Fibroblast of skin of back (primary cell): ENCODE measurements at regions not wholly inside any gene's neighbourhood (a gene's known extent, or its start where the extent isn't known, plus 50 kb on each side); places are given as distances from the start of the nearest gene placed in this dataset.

ENCODE experiments used
- DNase-seq: peaks from one replicate; pipeline ENCODE4 v3.0.0-alpha.2; 2013

GRCh38 chr7:8937204-8937603, 503.8 kb downstream of the NXPH1 start:
- DNase-seq = no peak

DNA sequence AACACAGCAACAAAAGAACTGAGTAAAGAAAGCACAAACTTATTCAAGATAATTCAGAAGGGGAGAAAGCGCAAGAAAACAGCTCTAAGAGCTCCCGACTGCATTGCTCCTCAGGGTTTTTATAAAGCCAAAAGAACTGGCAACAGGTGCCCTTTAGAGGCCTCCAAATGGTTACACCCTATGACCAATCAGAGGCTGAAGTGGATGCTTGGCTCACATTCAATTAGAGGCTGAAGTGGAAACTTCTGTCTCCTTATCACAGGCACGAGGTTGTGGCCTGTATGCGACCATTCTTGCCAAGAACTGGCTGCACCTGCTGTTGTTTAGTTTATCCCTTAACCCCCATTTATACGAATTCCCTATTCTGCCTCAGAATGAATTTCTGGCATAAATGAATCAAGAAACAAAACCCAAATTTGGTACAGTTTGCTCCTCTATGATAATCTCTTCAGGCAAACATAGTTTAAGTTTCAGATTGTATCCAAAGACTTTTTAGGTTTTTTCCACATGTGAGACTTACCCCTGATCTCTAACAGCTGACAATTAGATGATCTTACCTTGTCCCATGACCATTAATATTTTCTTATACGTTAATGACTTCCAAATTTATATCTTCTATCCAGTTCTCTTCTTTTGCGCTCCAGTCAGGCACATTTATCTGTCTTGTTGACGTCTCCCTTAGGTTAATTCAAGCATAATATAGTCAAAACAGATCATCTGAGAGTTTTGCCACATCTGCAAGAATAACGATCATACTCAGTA, 504.8 kb downstream of the NXPH1 start:
- no peak for DNase-seq

DNA sequence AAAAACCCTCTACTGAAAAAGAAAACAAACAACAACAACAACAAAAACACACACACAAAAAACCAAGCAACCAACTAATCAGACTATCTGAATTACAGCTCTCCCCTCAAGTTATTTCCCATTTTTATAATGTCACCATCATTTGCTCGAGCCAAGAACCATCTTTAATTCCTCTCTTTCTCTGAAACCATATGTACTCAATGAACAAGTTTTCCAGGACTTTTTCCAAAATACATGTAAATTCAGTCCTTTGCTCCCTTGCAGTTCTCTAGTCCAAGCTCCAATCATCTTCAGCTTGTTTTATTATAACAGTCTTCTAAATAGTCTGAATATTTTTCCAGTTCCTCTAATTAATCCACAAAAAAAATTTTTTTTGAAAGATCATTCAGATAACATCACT, 506.0 kb downstream of the NXPH1 start:
- DNase-seq = no peak

GRCh38 chr7:8963722-8964121, 530.3 kb downstream of the NXPH1 start:
- no peak for DNase-seq

DNA sequence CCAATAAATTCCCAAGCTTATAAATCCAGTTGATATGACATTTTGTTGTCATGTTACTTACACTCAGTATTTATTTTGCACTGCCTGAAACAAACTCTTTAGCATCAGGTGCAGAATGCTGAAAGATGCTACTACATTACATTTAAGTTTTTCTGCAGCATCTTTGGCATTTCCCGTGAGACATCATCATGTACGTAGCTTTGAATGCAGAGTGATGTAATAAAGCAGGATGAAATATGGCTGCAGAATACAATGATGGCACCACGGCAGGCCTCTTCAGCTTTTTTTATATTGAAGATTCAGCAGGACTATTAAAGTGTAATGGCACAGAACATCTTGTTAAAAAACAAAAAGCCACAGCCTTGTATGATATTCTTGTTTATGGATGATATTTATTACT, 531.8 kb downstream of the NXPH1 start:
- no peak for DNase-seq

GRCh38 chr7:8973601-8974000, 540.2 kb downstream of the NXPH1 start:
- DNase-seq = no peak

DNA sequence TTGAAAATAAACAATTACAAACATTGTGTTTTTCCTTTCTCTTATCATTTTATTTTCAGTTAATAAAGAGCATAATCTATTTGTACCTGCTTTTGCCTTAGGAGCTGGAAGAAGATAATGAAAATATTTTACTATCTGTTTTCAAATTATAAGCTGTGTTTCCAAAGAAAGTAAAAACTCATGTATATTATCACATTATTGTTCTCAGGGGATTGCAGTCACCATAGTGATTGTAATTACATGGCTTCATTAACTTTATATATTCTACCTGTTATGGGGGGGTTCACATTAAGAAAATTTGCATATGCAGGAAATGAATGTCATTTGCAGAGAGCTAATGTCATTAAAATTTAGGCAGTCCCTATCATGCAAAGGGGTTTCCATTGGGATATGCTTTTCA, 542.3 kb downstream of the NXPH1 start:
- DNase-seq = no peak

- no peak for DNase-seq
Observed at GRCh38 chr7:8982338-8982992, 549.1 kb downstream of the NXPH1 start.

DNA sequence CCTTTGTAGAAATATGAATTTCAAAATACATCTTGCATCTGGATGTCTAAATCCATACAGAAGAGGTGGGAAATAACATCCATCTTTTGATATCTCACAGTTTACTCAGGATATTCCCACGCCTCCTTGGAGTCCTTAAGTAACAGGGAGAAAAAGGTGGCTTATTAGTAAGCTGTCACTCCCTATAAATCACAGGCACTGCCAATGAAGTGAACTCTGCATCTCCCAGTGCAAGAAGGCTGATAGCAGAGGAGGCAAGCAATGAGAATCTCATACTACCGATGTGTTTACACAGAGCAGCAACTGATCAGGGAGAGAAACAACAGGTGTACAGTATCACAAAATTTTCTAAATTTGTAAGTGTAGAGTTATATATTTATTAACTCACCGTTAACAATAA, 551.8 kb downstream of the NXPH1 start:
- DNase-seq = no peak

- DNase-seq = no peak
Observed at GRCh38 chr7:8988267-8988666, 554.9 kb downstream of the NXPH1 start.

GRCh38 chr7:8991159-8991558, 557.8 kb downstream of the NXPH1 start:
- no peak for DNase-seq

- no peak for DNase-seq
Observed at GRCh38 chr7:8998762-8999161, 565.4 kb downstream of the NXPH1 start.

- no peak for DNase-seq
Observed at GRCh38 chr7:9013940-9014339, 580.5 kb downstream of the NXPH1 start.

GRCh38 chr7:9017286-9017685, 583.9 kb downstream of the NXPH1 start:
- DNase-seq = no peak

- no peak for DNase-seq
Observed at GRCh38 chr7:9022456-9022855, 589.0 kb downstream of the NXPH1 start.

GRCh38 chr7:9023675-9024294, 590.4 kb downstream of the NXPH1 start:
- no peak for DNase-seq

- DNase-seq = no peak
Observed at GRCh38 chr7:9026121-9026520, 592.7 kb downstream of the NXPH1 start.

GRCh38 chr7:9028012-9028411, 594.6 kb downstream of the NXPH1 start:
- DNase-seq = no peak

- no peak for DNase-seq
Observed at GRCh38 chr7:9029681-9030530, 596.5 kb downstream of the NXPH1 start.

DNA sequence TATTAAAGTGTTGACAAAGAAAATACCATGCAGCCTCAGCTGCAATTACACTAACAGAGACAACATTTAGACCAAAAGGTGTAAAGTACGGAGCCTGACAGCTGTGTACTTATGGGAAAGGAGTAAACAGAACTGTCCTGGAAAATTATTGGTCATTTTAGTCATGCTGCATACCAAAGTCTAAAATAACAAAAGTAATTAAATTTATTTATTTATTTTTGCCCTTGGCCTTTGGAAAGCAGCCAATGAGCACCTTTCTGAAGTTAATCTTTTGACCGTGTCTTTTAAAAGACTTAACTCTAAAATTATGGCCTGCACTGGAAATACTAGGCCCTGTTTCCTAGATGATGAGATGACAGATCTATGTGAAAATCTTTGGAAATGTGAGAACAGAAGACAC, 597.6 kb downstream of the NXPH1 start:
- DNase-seq = no peak

DNA sequence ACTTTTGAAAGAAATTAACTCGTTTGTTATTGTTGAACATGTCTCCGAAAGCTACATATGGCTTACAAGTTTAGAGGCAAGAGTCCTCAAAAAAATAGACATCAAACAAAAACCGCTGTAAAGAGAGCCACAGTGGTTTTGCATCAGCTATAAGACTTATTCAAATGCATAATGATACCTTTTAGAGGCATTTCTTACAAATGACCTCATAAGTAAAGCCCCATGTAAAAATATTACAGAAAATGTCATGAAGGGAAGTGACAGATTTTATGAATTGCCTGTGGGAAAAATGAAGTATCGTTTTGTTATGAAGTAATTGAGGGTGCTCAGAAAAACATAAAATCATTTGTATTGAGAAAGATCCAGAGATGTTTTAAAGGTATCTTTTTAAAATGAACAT, 598.0 kb downstream of the NXPH1 start:
- no peak for DNase-seq

DNA sequence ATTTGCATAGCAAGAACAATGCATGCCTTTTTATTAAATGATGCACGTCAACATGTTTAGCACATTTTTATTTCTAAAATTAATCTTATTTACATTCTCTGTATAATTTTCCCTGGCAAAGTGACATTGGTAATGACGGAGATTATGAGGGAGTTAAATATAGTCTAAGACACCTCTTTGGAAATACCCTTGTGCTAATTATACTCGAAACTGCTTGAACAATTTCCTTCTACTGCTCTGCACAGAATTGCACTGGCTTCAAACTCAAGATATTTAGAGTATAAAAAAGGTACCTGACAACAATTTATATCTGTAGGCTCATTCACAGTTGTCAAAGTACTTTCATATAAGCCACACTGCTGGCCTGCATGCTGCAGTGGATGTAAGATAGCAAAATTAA, 602.7 kb downstream of the NXPH1 start:
- DNase-seq = no peak

GRCh38 chr7:9071160-9071762, 637.9 kb downstream of the NXPH1 start:
- no peak for DNase-seq
